LoVo (cell line): ENCODE measurements at regions not wholly inside any gene's neighbourhood (a gene's known extent, or its start where the extent isn't known, plus 50 kb on each side); places are given as distances from the start of the nearest gene placed in this dataset.
"Not testable (repeated sequence)": the region's sequence is repeated elsewhere in the genome, so short reads cannot be mapped to it uniquely, and the experiment has no call there.

Source experiments
- DNase-seq: peaks from one replicate; pipeline ENCODE4 v3.0.0-alpha.2; 2016; ENCODE audit warnings: low spot score

- no peak for DNase-seq
Observed at GRCh38 chr4:149203256-149204001, 612.2 kb downstream of the IQCM start.

- no peak for DNase-seq
Observed at GRCh38 chr4:149202117-149202516, 613.5 kb downstream of the IQCM start.

- no peak for DNase-seq
Observed at GRCh38 chr4:149199594-149199993, 616.0 kb downstream of the IQCM start.

GRCh38 chr4:149194061-149194460 lies 621.6 kb downstream of the IQCM start:
- DNase-seq = no peak

- DNase-seq = no peak
Observed at GRCh38 chr4:149187726-149188125, 627.9 kb downstream of the IQCM start.

- no peak for DNase-seq
Observed at GRCh38 chr4:149183638-149184037, 632.0 kb downstream of the IQCM start.

- not testable (repeated sequence) for DNase-seq
Observed at GRCh38 chr4:149181459-149181858, 634.2 kb downstream of the IQCM start.

GRCh38 chr4:149176039-149176438 lies 639.6 kb downstream of the IQCM start:
- peak; percentile 22 for DNase-seq

GRCh38 chr4:149175549-149175948 lies 640.1 kb downstream of the IQCM start:
- DNase-seq = no peak

GRCh38 chr4:149173241-149174013 lies 642.2 kb downstream of the IQCM start:
- no peak for DNase-seq

GRCh38 chr4:149168645-149169044 lies 647.0 kb downstream of the IQCM start:
- no peak for DNase-seq

GRCh38 chr4:149166876-149167275 lies 648.8 kb downstream of the IQCM start:
- DNase-seq = no peak

GRCh38 chr4:149166365-149166764 lies 649.3 kb downstream of the IQCM start:
- DNase-seq = no peak

GRCh38 chr4:149164282-149164681 lies 651.4 kb downstream of the IQCM start:
- DNase-seq = no peak

GRCh38 chr4:149161247-149161646 lies 654.4 kb downstream of the IQCM start:
- DNase-seq = no peak

- DNase-seq = no peak
Observed at GRCh38 chr4:149160370-149160769, 655.3 kb downstream of the IQCM start.

- DNase-seq = no peak
Observed at GRCh38 chr4:149158817-149159216, 656.8 kb downstream of the IQCM start.

- DNase-seq = no peak
Observed at GRCh38 chr4:149145803-149146202, 669.8 kb downstream of the IQCM start.

- no peak for DNase-seq
Observed at GRCh38 chr4:149144060-149144459, 671.6 kb downstream of the IQCM start.

- no peak for DNase-seq
Observed at GRCh38 chr4:149141391-149141790, 674.3 kb downstream of the IQCM start.

- no peak for DNase-seq
Observed at GRCh38 chr4:149140841-149141240, 674.8 kb downstream of the IQCM start.

- DNase-seq = no peak
Observed at GRCh38 chr4:149136951-149137620, 678.6 kb downstream of the IQCM start.

GRCh38 chr4:149135062-149135461 lies 680.6 kb downstream of the IQCM start:
- no peak for DNase-seq
